ENCODE measurements at regions not wholly inside any gene's neighbourhood (a gene's known extent, or its start where the extent isn't known, plus 50 kb on each side); places are given as distances from the start of the nearest gene placed in this dataset.

- TF ChIP-seq CREB1 (IDR thresholded peaks at IDR 0.05; ENCODE audit: low read depth) (no peak), TAF1 (IDR thresholded peaks at IDR 0.05; ENCODE audit: low read depth) (no peak), EGR1 (IDR thresholded peaks at IDR 0.05) (no peak), TEAD4 (IDR thresholded peaks at IDR 0.05) (no peak), MAX (IDR thresholded peaks at IDR 0.05) (no peak), YY1 (IDR thresholded peaks at IDR 0.05; ENCODE audit: low read depth) (no peak), EP300 (IDR thresholded peaks at IDR 0.05; ENCODE audit: borderline replicate concordance) (no peak), NFIC (IDR thresholded peaks at IDR 0.05) (no peak), USF1 (IDR thresholded peaks at IDR 0.05) (no peak), REST (IDR thresholded peaks at IDR 0.05; ENCODE audit: low read depth) (no peak)
These were observed 279.3 kb upstream of the C2CD4B start for GRCh38 chr15:62444104-62445022.
